DND-41 (cell line): ENCODE measurements at regions not wholly inside any gene's neighbourhood (a gene's known extent, or its start where the extent isn't known, plus 50 kb on each side); places are given as distances from the start of the nearest gene placed in this dataset.
"Not testable (repeated sequence)": the region's sequence is repeated elsewhere in the genome, so short reads cannot be mapped to it uniquely, and the experiment has no call there.

Source experiments
- ATAC-seq: fragments of 200-7000 bp; cut with Tn5 transposase; 3 replicates; pipeline ENCODE4 v1.9.1; 2021; ENCODE audit warnings: low read depth; ENCODE audit not compliant: insufficient read depth
- DNase-seq: peaks from one replicate; pipeline ENCODE4 v3.0.0-alpha.2; 2020
- H2AFZ ChIP-seq: 2 replicates; pipeline ENCODE4 v1.6.0; 2012; ENCODE audit warnings: low read depth, low read length
- H3K27ac ChIP-seq: 2 replicates; pipeline ENCODE4 v1.5.1; 2012; ENCODE audit warnings: low read length, inconsistent platforms
- H3K27me3 ChIP-seq: fragments of 200-600 bp; sonication (generic); 2 replicates; pipeline ENCODE4 v1.6.0; 2012; ENCODE audit warnings: low read length, mild to moderate bottlenecking, inconsistent platforms; ENCODE audit not compliant: insufficient read depth, poor library complexity
- H3K36me3 ChIP-seq: 2 replicates; pipeline ENCODE4 v1.5.1; 2012; ENCODE audit warnings: low read length, inconsistent platforms; ENCODE audit not compliant: insufficient read depth
- H3K4me1 ChIP-seq: 2 replicates; pipeline ENCODE4 v1.5.1; 2012; ENCODE audit warnings: mild to moderate bottlenecking, low read length; ENCODE audit not compliant: insufficient read depth
- H3K4me2 ChIP-seq: 2 replicates; pipeline ENCODE4 v1.6.0; 2012; ENCODE audit warnings: mild to moderate bottlenecking, moderate library complexity, low read length, inconsistent platforms; ENCODE audit not compliant: insufficient read depth
- H3K4me3 ChIP-seq, 2 experiments: fragments of 200-600 bp in 1 of 2; shearing (Covaris generic) in 1 of 2; 2 replicates each; pipeline ENCODE4 v1.5.1; 2012 to 2016; ENCODE audit warnings: inconsistent platforms in 2 of 2, low read length in 2 of 2, mild to moderate bottlenecking in 2 of 2, low read depth in 1 of 2, moderate library complexity in 1 of 2
- H3K79me2 ChIP-seq: 2 replicates; pipeline ENCODE4 v1.6.0; 2012; ENCODE audit warnings: low read length, inconsistent platforms; ENCODE audit not compliant: insufficient read depth
- H3K9ac ChIP-seq: 2 replicates; pipeline ENCODE4 v1.6.0; 2012; ENCODE audit warnings: low read depth, mild to moderate bottlenecking, inconsistent platforms, low read length, moderate library complexity
- H3K9me3 ChIP-seq: 2 replicates; pipeline ENCODE4 v1.5.1; 2012; ENCODE audit warnings: low read length, moderate library complexity, mild to moderate bottlenecking, inconsistent platforms; ENCODE audit not compliant: insufficient read depth, severe bottlenecking
- H4K20me1 ChIP-seq: 2 replicates; pipeline ENCODE4 v1.6.0; 2012; ENCODE audit warnings: low read length; ENCODE audit not compliant: insufficient read depth
- EZH2 ChIP-seq: IDR thresholded peaks from 3 replicates; pipeline ENCODE4 v1.6.1; 2012; ENCODE audit warnings: borderline replicate concordance, low read depth, mild to moderate bottlenecking, moderate library complexity, low read length, inconsistent platforms; ENCODE audit not compliant: severe bottlenecking
- TF ChIP-seq, protein P1 (sequence below): IDR thresholded peaks from 2 replicates; pipeline ENCODE4 v1.5.1; 2012; ENCODE audit warnings: borderline replicate concordance, low read length, moderate library complexity, mild to moderate bottlenecking; ENCODE audit not compliant: poor library complexity, severe bottlenecking; ENCODE audit errors: extremely low read depth

DNA sequence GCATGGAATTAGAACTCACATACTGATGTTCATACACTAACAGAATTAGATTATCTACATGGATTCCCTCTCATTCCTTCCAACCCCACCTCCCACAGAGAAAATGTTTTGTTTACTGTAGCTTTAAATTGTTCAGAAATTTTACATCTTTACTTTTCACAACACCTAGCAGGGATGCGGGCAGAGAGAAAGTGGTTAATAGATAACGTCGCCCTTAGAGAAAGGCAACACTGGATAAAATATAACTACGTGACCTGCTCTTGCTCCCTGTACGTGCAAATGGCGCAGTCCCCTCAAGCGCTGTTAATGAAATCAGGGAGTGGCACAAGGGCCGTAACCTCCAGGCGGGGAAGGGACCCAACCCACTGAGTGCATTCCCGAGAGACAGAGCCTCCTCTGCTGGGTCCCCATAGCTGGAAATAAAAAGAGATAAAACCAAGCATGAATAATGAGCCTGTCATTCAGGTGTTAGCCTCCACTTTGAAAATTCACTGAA is 125.3 kb upstream of the DAPK1 start:
- no peaks in the 10 kb centered on the region for H4K20me1 ChIP-seq
- ATAC-seq (no peak), DNase-seq (no peak)
- no peak for TF ChIP-seq EZH2
- TF ChIP-seq, protein P1, sequence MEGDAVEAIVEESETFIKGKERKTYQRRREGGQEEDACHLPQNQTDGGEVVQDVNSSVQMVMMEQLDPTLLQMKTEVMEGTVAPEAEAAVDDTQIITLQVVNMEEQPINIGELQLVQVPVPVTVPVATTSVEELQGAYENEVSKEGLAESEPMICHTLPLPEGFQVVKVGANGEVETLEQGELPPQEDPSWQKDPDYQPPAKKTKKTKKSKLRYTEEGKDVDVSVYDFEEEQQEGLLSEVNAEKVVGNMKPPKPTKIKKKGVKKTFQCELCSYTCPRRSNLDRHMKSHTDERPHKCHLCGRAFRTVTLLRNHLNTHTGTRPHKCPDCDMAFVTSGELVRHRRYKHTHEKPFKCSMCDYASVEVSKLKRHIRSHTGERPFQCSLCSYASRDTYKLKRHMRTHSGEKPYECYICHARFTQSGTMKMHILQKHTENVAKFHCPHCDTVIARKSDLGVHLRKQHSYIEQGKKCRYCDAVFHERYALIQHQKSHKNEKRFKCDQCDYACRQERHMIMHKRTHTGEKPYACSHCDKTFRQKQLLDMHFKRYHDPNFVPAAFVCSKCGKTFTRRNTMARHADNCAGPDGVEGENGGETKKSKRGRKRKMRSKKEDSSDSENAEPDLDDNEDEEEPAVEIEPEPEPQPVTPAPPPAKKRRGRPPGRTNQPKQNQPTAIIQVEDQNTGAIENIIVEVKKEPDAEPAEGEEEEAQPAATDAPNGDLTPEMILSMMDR, result no peak
- no peak overlapping the region for H2AFZ ChIP-seq
- no peak overlapping the region for H3K9ac ChIP-seq
- H3K27ac ChIP-seq, result no peak overlapping the region
- no peaks in the 10 kb centered on the region for H3K9me3 ChIP-seq
- H3K4me3 ChIP-seq, result no peak overlapping the region
- no peaks in the 10 kb centered on the region for H3K79me2 ChIP-seq
- no peaks in the 10 kb centered on the region for H3K27me3 ChIP-seq
- no peak overlapping the region for H3K4me2 ChIP-seq
- H3K4me1 ChIP-seq, result no peaks in the 10 kb centered on the region
- H3K36me3 ChIP-seq, result no peaks in the 10 kb centered on the region

GRCh38 chr9:87374023-87374919 is 123.4 kb upstream of the DAPK1 start:
- not testable (repeated sequence) for H3K9ac ChIP-seq, H3K9me3 ChIP-seq, H3K27ac ChIP-seq, H4K20me1 ChIP-seq, H2AFZ ChIP-seq, H3K4me1 ChIP-seq, H3K36me3 ChIP-seq, H3K4me2 ChIP-seq, DNase-seq, H3K4me3 ChIP-seq, ATAC-seq, H3K79me2 ChIP-seq, H3K27me3 ChIP-seq

DNA sequence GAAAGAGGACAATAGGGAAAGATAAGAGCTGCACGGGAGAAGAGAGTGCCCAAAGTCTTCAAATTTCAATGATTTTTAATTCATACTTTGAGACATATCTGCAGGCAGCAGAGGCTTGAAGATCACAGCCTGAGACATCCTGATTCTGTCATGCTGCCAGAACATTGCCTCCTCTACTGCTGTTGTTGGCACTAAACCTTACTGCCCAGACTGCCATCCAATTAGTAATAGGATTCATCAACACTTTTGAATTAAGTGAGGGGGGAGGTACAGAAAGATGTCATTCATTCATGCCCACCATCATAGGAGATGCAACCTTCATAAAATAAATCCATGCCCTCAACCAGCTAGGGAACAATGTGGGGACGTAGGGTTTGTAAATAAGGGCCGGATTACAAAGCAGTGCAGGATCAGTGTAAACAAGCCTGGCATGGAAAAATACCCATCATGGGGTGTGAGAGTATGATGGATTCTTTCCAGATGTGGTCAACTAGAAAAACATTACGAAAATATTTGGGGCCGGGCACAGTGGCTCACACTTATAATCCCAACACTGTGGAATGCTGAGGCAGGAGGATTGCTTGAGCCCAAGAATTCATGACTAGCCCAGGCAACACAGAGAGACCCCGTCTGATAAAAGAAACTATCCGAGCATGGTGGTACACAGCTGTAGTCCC is 122.1 kb upstream of the DAPK1 start:
- H3K4me3 ChIP-seq, result no peak overlapping the region
- no peaks in the 10 kb centered on the region for H3K36me3 ChIP-seq
- no peak overlapping the region for H2AFZ ChIP-seq
- no peak overlapping the region for H3K9ac ChIP-seq
- H3K4me2 ChIP-seq, result no peak overlapping the region
- no peaks in the 10 kb centered on the region for H3K9me3 ChIP-seq
- no peak overlapping the region for H3K27ac ChIP-seq
- ATAC-seq (no peak), DNase-seq (no peak)
- H3K4me1 ChIP-seq, result no peaks in the 10 kb centered on the region
- TF ChIP-seq, protein P1, result no peak
- no peak for TF ChIP-seq EZH2
- H3K79me2 ChIP-seq, result no peaks in the 10 kb centered on the region
- no peaks in the 10 kb centered on the region for H3K27me3 ChIP-seq
- no peaks in the 10 kb centered on the region for H4K20me1 ChIP-seq

GRCh38 chr9:87378676-87379075 is 119.0 kb upstream of the DAPK1 start:
- ATAC-seq (no peak), DNase-seq (no peak)
- Histone ChIP-seq H3K27me3 (no peaks in the 10 kb centered on the region), H2AFZ (no peak overlapping the region), H3K4me1 (no peaks in the 10 kb centered on the region), H4K20me1 (no peaks in the 10 kb centered on the region), H3K4me2 (no peak overlapping the region), H3K27ac (no peak overlapping the region), H3K36me3 (no peaks in the 10 kb centered on the region), H3K9me3 (no peaks in the 10 kb centered on the region), H3K79me2 (no peaks in the 10 kb centered on the region), H3K9ac (no peak overlapping the region), H3K4me3 (no peak overlapping the region)
- TF ChIP-seq, protein P1, result no peak
- no peak for TF ChIP-seq EZH2
